Hepatocyte (in vitro differentiated cells): ENCODE measurements at regions not wholly inside any gene's neighbourhood (a gene's known extent, or its start where the extent isn't known, plus 50 kb on each side); places are given as distances from the start of the nearest gene placed in this dataset.

ENCODE experiments used
- DNase-seq: peaks from one replicate; pipeline ENCODE4 v3.0.0-alpha.2; 2016; ENCODE audit warnings: low spot score
- H2AFZ ChIP-seq: fragments of 200-600 bp; sonication (generic); 2 replicates; pipeline ENCODE4 v1.6.0; 2016; ENCODE audit warnings: antibody characterized with exemption, mild to moderate bottlenecking
- H3K27ac ChIP-seq: fragments of 200-600 bp; sonication (generic); 2 replicates; pipeline ENCODE4 v1.5.1; 2016; ENCODE audit warnings: mild to moderate bottlenecking
- H3K27me3 ChIP-seq: fragments of 200-600 bp; sonication (generic); 2 replicates; pipeline ENCODE4 v1.6.1; 2016
- H3K36me3 ChIP-seq: fragments of 200-600 bp; sonication (generic); replicated peaks from 2 replicates; pipeline ENCODE4 v1.5.1; 2016; ENCODE audit warnings: low read depth; ENCODE audit not compliant: insufficient read depth
- H3K4me1 ChIP-seq: fragments of 200-600 bp; sonication (generic); 2 replicates; pipeline ENCODE4 v1.5.1; 2016; ENCODE audit warnings: mild to moderate bottlenecking, moderate library complexity; ENCODE audit not compliant: insufficient read depth
- H3K4me2 ChIP-seq: fragments of 200-600 bp; sonication (generic); 2 replicates; pipeline ENCODE4 v1.6.0; 2016
- H3K4me3 ChIP-seq: fragments of 200-600 bp; sonication (generic); 2 replicates; pipeline ENCODE4 v1.5.1; 2016; ENCODE audit warnings: mild to moderate bottlenecking
- H3K79me2 ChIP-seq: fragments of 200-600 bp; sonication (generic); 2 replicates; pipeline ENCODE4 v1.6.0; 2017; ENCODE audit warnings: mild to moderate bottlenecking
- H3K9me2 ChIP-seq: fragments of 200-600 bp; sonication (generic); replicated peaks from 2 replicates; pipeline ENCODE4 v1.6.0; 2017; ENCODE audit warnings: mild to moderate bottlenecking; ENCODE audit not compliant: insufficient read depth
- H3K9me3 ChIP-seq: fragments of 200-600 bp; sonication (generic); 2 replicates; pipeline ENCODE4 v1.5.1; 2016; ENCODE audit warnings: low read depth, mild to moderate bottlenecking
- H4K20me1 ChIP-seq: fragments of 200-600 bp; sonication (generic); 2 replicates; pipeline ENCODE4 v1.6.0; 2016; ENCODE audit warnings: mild to moderate bottlenecking; ENCODE audit not compliant: insufficient read depth, poor library complexity, severe bottlenecking
- CTCF ChIP-seq: fragments of 200-600 bp; sonication (generic); IDR thresholded peaks from 2 replicates; pipeline ENCODE4 v1.5.1; 2016; ENCODE audit warnings: antibody characterized with exemption, mild to moderate bottlenecking; ENCODE audit not compliant: poor library complexity
- EZH2 ChIP-seq: fragments of 200-600 bp; sonication (generic); IDR thresholded peaks from 2 replicates; pipeline ENCODE4 v1.6.1; 2016; ENCODE audit warnings: antibody characterized with exemption, mild to moderate bottlenecking, borderline replicate concordance
- EZH2phosphoT487 ChIP-seq: fragments of 200-600 bp; sonication (generic); IDR thresholded peaks from one replicate; pipeline ENCODE4 v1.6.1; 2018; ENCODE audit warnings: antibody characterized with exemption, mild to moderate bottlenecking, low read depth, moderate library complexity; ENCODE audit not compliant: unreplicated experiment, severe bottlenecking
- WGBS: methylation state at CpG from one replicate; pipeline ENCODE4 v1.1.6; 2016; ENCODE audit warnings: low lambda C conversion rate; ENCODE audit errors: missing lambda C conversion rate; 5-methylcytosine and 5-hydroxymethylcytosine counted together

- Histone ChIP-seq H2AFZ (no peak overlapping the region), H3K9me3 (no peaks in the 10 kb centered on the region), H3K36me3 (no peaks in the 10 kb centered on the region), H3K4me2 (no peak overlapping the region), H3K27ac (no peak overlapping the region), H4K20me1 (no peaks in the 10 kb centered on the region), H3K79me2 (no peaks in the 10 kb centered on the region), H3K27me3 (no peaks in the 10 kb centered on the region), H3K9me2 (no peaks in the 10 kb centered on the region), H3K4me3 (no peak overlapping the region), H3K4me1 (no peaks in the 10 kb centered on the region)
- 64% methylated on average over 1 of the region's 1 CpG for WGBS
- DNase-seq: no peak
- no peak for TF ChIP-seq EZH2phosphoT487
- no peak for TF ChIP-seq CTCF
- no peak for TF ChIP-seq EZH2
Measured at GRCh38 chr21:18869104-18869503, 465.5 kb upstream of the TMPRSS15 start.

GRCh38 chr21:18877917-18878316 is 474.3 kb upstream of the TMPRSS15 start:
- DNase-seq: no peak
- WGBS: 89% methylated on average over 9 of the region's 9 CpGs

GRCh38 chr21:18887922-18888602 is 484.5 kb upstream of the TMPRSS15 start:
- Histone ChIP-seq H3K9me3 (no peaks in the 10 kb centered on the region), H3K4me2 (no peak overlapping the region), H3K79me2 (no peaks in the 10 kb centered on the region), H2AFZ (no peak overlapping the region), H3K27ac (no peak overlapping the region), H3K27me3 (no peaks in the 10 kb centered on the region), H3K4me3 (no peak overlapping the region), H3K36me3 (no peaks in the 10 kb centered on the region), H3K4me1 (no peaks in the 10 kb centered on the region), H3K9me2 (no peaks in the 10 kb centered on the region), H4K20me1 (no peaks in the 10 kb centered on the region)
- no peak for DNase-seq
- WGBS: 89% methylated on average over 4 of the region's 4 CpGs
- TF ChIP-seq EZH2 (no peak), CTCF (no peak), EZH2phosphoT487 (no peak)

More at GRCh38 chr21:18877917-18878316, 474.3 kb upstream of the TMPRSS15 start:
- H2AFZ ChIP-seq: no peak overlapping the region
- no peaks in the 10 kb centered on the region for H3K27me3 ChIP-seq
- no peaks in the 10 kb centered on the region for H3K4me1 ChIP-seq
- no peak overlapping the region for H3K4me2 ChIP-seq
- no peaks in the 10 kb centered on the region for H3K79me2 ChIP-seq
- no peak for TF ChIP-seq CTCF
- no peak for TF ChIP-seq EZH2
- TF ChIP-seq EZH2phosphoT487: no peak
- no peak overlapping the region for H3K27ac ChIP-seq
- no peak overlapping the region for H3K4me3 ChIP-seq
- H3K36me3 ChIP-seq: no peaks in the 10 kb centered on the region
- H4K20me1 ChIP-seq: no peaks in the 10 kb centered on the region
- H3K9me3 ChIP-seq: no peaks in the 10 kb centered on the region
- H3K9me2 ChIP-seq: no peaks in the 10 kb centered on the region
